ENCODE measurements at regions not wholly inside any gene's neighbourhood (a gene's known extent, or its start where the extent isn't known, plus 50 kb on each side); places are given as distances from the start of the nearest gene placed in this dataset.
"Not testable (repeated sequence)": the region's sequence is repeated elsewhere in the genome, so short reads cannot be mapped to it uniquely, and the experiment has no call there.

GRCh38 chr5:172546196-172546595, 91.9 kb upstream of the SH3PXD2B start:
- no peak for DNase-seq

- no peak for DNase-seq
Measured at GRCh38 chr5:172545291-172545801, 91.0 kb upstream of the SH3PXD2B start.

GRCh38 chr5:172544371-172545095, 90.2 kb upstream of the SH3PXD2B start:
- no peak for DNase-seq

GRCh38 chr5:172543484-172544298, 89.4 kb upstream of the SH3PXD2B start:
- DNase-seq: no peak

GRCh38 chr5:172542651-172543131, 88.4 kb upstream of the SH3PXD2B start:
- DNase-seq: no peak

- no peak for DNase-seq
Measured at GRCh38 chr5:172541773-172542136, 87.4 kb upstream of the SH3PXD2B start.

- DNase-seq: no peak
Measured at GRCh38 chr5:172541099-172541772, 86.9 kb upstream of the SH3PXD2B start.

GRCh38 chr5:172540099-172540870, 86.0 kb upstream of the SH3PXD2B start:
- no peak for DNase-seq

- DNase-seq: no peak
Measured at GRCh38 chr5:172535108-172535445, 80.8 kb upstream of the SH3PXD2B start.

- DNase-seq: no peak
Measured at GRCh38 chr5:172534229-172535107, 80.1 kb upstream of the SH3PXD2B start.

- DNase-seq: no peak
Measured at GRCh38 chr5:172533399-172534228, 79.3 kb upstream of the SH3PXD2B start.

- no peak for DNase-seq
Measured at GRCh38 chr5:172533058-172533398, 78.7 kb upstream of the SH3PXD2B start.

GRCh38 chr5:172532439-172532838, 78.1 kb upstream of the SH3PXD2B start:
- not testable (repeated sequence) for DNase-seq

- no peak for DNase-seq
Measured at GRCh38 chr5:172531704-172532026, 77.3 kb upstream of the SH3PXD2B start.

GRCh38 chr5:172530878-172531703, 76.8 kb upstream of the SH3PXD2B start:
- DNase-seq: no peak

GRCh38 chr5:172530406-172530805, 76.1 kb upstream of the SH3PXD2B start:
- DNase-seq: no peak

- no peak for DNase-seq
Measured at GRCh38 chr5:172529896-172530295, 75.6 kb upstream of the SH3PXD2B start.

- no peak for DNase-seq
Measured at GRCh38 chr5:172528440-172528839, 74.1 kb upstream of the SH3PXD2B start.

GRCh38 chr5:172527559-172527958, 73.2 kb upstream of the SH3PXD2B start:
- DNase-seq: no peak

GRCh38 chr5:172525996-172526360, 71.7 kb upstream of the SH3PXD2B start:
- no peak for DNase-seq

All from eye (tissue), 1 donor.